ENCODE measurements at regions not wholly inside any gene's neighbourhood (a gene's known extent, or its start where the extent isn't known, plus 50 kb on each side); places are given as distances from the start of the nearest gene placed in this dataset.
"Not testable (repeated sequence)": the region's sequence is repeated elsewhere in the genome, so short reads cannot be mapped to it uniquely, and the experiment has no call there.

DNA sequence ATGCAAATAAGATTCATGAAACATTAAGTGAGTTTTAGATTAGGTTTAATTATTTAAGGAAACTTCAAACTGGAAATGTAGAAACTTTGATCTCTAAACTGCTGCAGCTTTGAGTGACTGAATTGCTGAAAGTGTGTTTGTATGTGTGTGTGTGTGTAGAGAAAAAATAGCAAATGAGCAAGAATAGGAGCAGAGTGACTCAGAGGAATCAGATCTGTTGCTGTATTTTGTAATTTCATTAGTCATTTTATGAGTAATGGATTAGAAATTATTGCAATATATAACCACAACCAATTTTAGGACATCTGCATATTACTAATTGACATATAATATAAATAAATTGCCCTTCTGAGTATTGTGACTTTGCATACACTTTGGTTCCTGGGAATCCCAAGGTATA is 52.8 kb upstream of the SLC9A9 start:
- DNase-seq: peak; percentile 31

DNA sequence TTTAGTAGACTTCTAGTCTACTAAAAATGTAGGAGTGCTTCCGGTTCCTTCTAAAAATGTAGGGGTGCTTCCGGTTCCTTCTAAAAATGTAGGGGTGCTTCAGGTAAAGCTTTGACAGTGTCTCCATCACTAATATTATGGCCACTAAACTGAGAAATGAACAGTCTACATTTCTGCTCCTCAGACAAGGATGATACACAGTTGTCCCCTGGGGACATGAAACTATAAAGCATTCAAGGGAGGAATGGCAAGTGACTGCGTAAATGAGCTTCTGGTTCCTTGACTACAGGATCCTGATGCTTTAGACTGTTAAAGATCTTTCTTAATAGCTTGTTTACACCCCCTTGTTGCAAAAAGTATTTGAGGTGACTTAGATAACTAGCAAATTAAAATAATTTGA is 53.9 kb upstream of the SLC9A9 start:
- no peak for DNase-seq

DNA sequence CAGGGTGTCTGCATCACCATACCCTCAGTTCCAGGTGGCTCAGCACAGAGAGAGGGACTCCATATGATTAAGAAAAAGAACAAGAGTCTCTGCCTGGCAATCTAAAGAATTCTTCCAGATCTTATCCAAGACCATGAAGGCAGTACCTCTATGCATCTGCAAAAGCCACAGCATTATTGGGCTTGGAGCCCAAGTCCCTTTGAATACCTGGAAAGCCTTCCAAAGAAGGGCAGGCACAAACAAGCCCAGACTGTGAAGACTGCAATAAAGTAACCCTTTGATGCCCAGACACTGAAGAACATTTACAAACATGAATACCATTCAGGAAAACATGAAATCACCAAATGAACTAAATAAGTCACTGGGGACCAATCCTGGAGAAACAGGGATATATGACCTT is 60.9 kb upstream of the DIPK2A start:
- no peak for DNase-seq

DNA sequence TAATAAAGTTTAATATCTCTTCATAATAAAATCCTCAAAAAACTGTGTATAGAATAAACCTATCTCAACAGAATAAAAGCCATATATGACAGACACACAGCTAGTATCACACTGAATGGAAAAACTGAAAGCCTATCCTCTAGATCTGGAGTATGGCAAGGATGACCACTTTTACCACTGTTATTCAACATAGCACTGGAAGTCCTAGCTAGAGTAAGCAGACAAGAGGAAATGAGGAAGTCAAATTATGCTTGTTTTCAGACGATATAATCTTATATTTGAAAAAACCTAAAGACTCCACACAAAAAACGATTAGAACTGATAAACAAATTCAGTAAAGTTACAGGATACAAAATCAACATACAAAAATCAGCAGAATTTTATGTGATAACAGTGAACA is 57.4 kb upstream of the DIPK2A start:
- no peak for DNase-seq

DNA sequence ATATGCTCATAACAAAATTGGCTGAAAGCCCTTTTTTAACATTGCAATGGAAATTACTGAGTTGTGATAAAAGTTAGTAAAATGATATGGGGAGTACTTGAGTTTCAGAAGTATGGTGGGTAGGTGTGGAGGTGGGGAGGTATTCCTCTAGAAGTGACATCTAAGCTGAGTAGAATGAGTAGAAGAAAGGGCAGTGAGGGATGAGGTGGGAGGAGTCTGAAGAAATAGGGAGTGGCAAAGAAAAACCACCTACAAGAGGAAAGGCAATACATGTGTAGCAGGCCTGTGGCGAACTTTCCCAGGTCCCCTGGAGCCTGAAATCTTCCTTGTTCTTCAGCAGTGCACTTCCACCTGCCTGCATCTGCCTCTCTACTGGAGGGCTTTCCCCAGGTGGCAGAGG is 52.8 kb upstream of the DIPK2A start:
- no peak for DNase-seq

DNA sequence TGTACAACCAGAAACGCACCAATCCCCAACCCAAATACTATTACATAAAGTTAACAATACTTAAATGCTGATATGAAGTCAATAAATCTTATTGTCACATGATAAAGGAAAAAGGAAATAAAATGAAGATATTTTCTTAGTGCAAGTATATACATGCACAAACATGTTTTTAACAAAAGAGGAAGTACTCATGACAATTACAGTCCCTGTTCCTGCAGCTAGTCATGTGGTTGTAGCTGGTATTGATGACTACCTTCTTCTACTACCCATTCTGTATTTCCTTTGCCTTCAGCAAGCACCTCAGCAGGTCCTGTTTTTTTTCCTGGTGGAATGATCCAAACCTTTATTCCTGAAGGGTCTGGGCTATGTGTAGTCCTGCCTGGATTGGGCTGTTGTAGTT is 50.4 kb upstream of the DIPK2A start:
- not testable (repeated sequence) for DNase-seq
